ENCODE measurements at regions not wholly inside any gene's neighbourhood (a gene's known extent, or its start where the extent isn't known, plus 50 kb on each side); places are given as distances from the start of the nearest gene placed in this dataset.

- TF ChIP-seq CTCF (IDR thresholded peaks at IDR 0.05 in 2 of 3, conservative IDR thresholded peaks at IDR 0.05 in 1 of 3; ENCODE audit: control insufficient read depth in 2 of 3, extremely low read depth in 1 of 3, insufficient read depth in 1 of 3, low read depth in 3 of 3, low read length in 3 of 3), result no peak
- TF ChIP-seq SKIL (IDR thresholded peaks at IDR 0.05; ENCODE audit: low read depth, poor library complexity, severe bottlenecking), result no peak
- no peak for TF ChIP-seq POLR2AphosphoS5 (IDR thresholded peaks at IDR 0.05; ENCODE audit: low read length)
- TF ChIP-seq EGR1 (IDR thresholded peaks at IDR 0.05; ENCODE audit: borderline replicate concordance in 1 of 2, low read depth in 2 of 2, low read length in 2 of 2), result no peak
- TF ChIP-seq ZBTB11 (CRISPR knock-in tag; IDR thresholded peaks at IDR 0.05), result no peak
- no peak for TF ChIP-seq EP300 (IDR thresholded peaks at IDR 0.05; ENCODE audit: borderline replicate concordance in 1 of 2, control insufficient read depth in 1 of 2, low read depth in 2 of 2, low read length in 2 of 2)
- no peak for TF ChIP-seq ESRRA (IDR thresholded peaks at IDR 0.05; ENCODE audit: low read length)
- no peak for TF ChIP-seq RFX5 (IDR thresholded peaks at IDR 0.05; ENCODE audit: low read depth, low read length)
- TF ChIP-seq CEBPB (IDR thresholded peaks at IDR 0.05; ENCODE audit: borderline replicate concordance in 1 of 2, low read depth in 2 of 2, low read length in 2 of 2), result no peak
- TF ChIP-seq ATF2 (IDR thresholded peaks at IDR 0.05; ENCODE audit: low read length), result no peak
- TF ChIP-seq FOXK2 (IDR thresholded peaks at IDR 0.05), result no peak
- no peak for TF ChIP-seq REST (IDR thresholded peaks at IDR 0.05; ENCODE audit: low read depth, low read length)
These were observed 221.4 kb downstream of the ACTR3 start for GRCh38 chr2:114111329-114111728.
